B cell (primary cell): ENCODE measurements at regions not wholly inside any gene's neighbourhood (a gene's known extent, or its start where the extent isn't known, plus 50 kb on each side); places are given as distances from the start of the nearest gene placed in this dataset.

Source experiments
- ATAC-seq: fragments of 200-7000 bp; cut with Tn5 transposase; one replicate; pipeline ENCODE4 v1.10.0; 2021; ENCODE audit warnings: low read depth, mild to moderate bottlenecking, moderate number of reproducible peaks, moderate library complexity
- CTCF ChIA-PET: fragments of 350-600 bp; sonication (Branson Sonifier 250); formaldehyde crosslinking; loops from one replicate; lab custom pipeline; 2021; ENCODE audit warnings: antibody characterized with exemption, inconsistent platforms; lab: Charles Lee
- POLR2A ChIA-PET: fragments of 350-600 bp; sonication (Branson Sonifier 250); formaldehyde crosslinking; loops from one replicate; lab custom pipeline; 2021; ENCODE audit warnings: antibody characterized with exemption; lab: Charles Lee
- DNase-seq: peaks from one replicate; pipeline ENCODE4 v3.0.0; 2013
- H2AFZ ChIP-seq: 2 replicates; pipeline ENCODE4 v1.6.1; 2012; ENCODE audit warnings: mild to moderate bottlenecking, low read depth, low read length; ENCODE audit not compliant: insufficient read depth, poor library complexity, severe bottlenecking
- H3K27ac ChIP-seq, 2 donors: 1 replicate in 1 of 2; 2 replicates in 1 of 2; pipeline ENCODE4 v1.5.1; 2012 to 2013; ENCODE audit warnings: low read length in 2 of 2, mild to moderate bottlenecking in 2 of 2, moderate library complexity in 1 of 2
- H3K27me3 ChIP-seq, 4 experiments: fragments of 200-600 bp in 1 of 4; sonication (generic) in 1 of 4; replicated peaks in 1 of 4; 1 replicate in 2 of 4; 2 replicates in 2 of 4; pipeline versions ENCODE4 v1.6.1 to v1.7.0; 2013 to 2016; ENCODE audit warnings: low read length in 3 of 4, mild to moderate bottlenecking in 2 of 4, mixed read lengths in 1 of 4, moderate library complexity in 1 of 4; ENCODE audit not compliant: insufficient read depth in 4 of 4, control insufficient read depth in 3 of 4; ENCODE audit errors: control extremely low read depth in 1 of 4
- H3K36me3 ChIP-seq, 2 experiments: replicated peaks in 1 of 2; 1 replicate in 1 of 2; 2 replicates in 1 of 2; pipeline versions ENCODE4 v1.6.1 to v1.7.1; 2013; ENCODE audit warnings: low read length in 1 of 2; ENCODE audit not compliant: insufficient read depth in 2 of 2, control insufficient read depth in 1 of 2; ENCODE audit errors: control extremely low read depth in 1 of 2, extremely low read depth in 1 of 2
- H3K4me1 ChIP-seq, 2 donors: fragments of 200-600 bp in 1 of 2; sonication (generic) in 1 of 2; 1 replicate in 1 of 2; 2 replicates in 1 of 2; pipeline versions ENCODE4 v1.5.1 to v1.6.1; 2013 to 2017; ENCODE audit warnings: low read length in 2 of 2; ENCODE audit not compliant: control insufficient read depth in 2 of 2, insufficient read depth in 2 of 2
- H3K4me2 ChIP-seq: replicated peaks from 2 replicates; pipeline ENCODE3; 2012; ENCODE audit warnings: mild to moderate bottlenecking, low read depth, low read length; ENCODE audit not compliant: poor library complexity, severe bottlenecking
- H3K4me3 ChIP-seq, 5 experiments: fragments of 200-600 bp in 1 of 5; sonication (generic) in 1 of 5; 1 replicate in 3 of 5; 2 replicates in 2 of 5; pipeline versions ENCODE4 v1.5.1 to v1.7.0; 2011 to 2016; ENCODE audit warnings: low read length in 4 of 5, mild to moderate bottlenecking in 4 of 5, low read depth in 2 of 5, control low read depth in 1 of 5, moderate library complexity in 1 of 5; ENCODE audit not compliant: insufficient read depth in 1 of 5; ENCODE audit errors: control extremely low read depth in 1 of 5, extremely low read depth in 1 of 5
- H3K79me2 ChIP-seq: fragments of 200-600 bp; sonication (generic); one replicate; pipeline ENCODE4 v1.6.0; 2016; ENCODE audit warnings: low read length; ENCODE audit not compliant: control insufficient read depth, insufficient read depth
- H3K9ac ChIP-seq: fragments of 200-600 bp; sonication (generic); 2 replicates; pipeline ENCODE4 v1.6.1; 2017; ENCODE audit warnings: mild to moderate bottlenecking, low read length, moderate library complexity
- H3K9me3 ChIP-seq, 3 donors: one replicate each; pipeline versions ENCODE4 v1.6.1 to v1.7.1; 2013; ENCODE audit warnings: low read length in 2 of 3; ENCODE audit not compliant: control insufficient read depth in 2 of 3, insufficient read depth in 1 of 3; ENCODE audit errors: control extremely low read depth in 1 of 3
- H4K20me1 ChIP-seq: 2 replicates; pipeline ENCODE4 v1.6.0; 2012; ENCODE audit warnings: mild to moderate bottlenecking, low read length; ENCODE audit not compliant: insufficient read depth, control insufficient read depth, poor library complexity, severe bottlenecking
- H3K27ac Mint-ChIP-seq: one replicate; pipeline ENCODE4 v1.8.0; 2021; ENCODE audit warnings: mixed read lengths
- H3K27me3 Mint-ChIP-seq: one replicate; pipeline ENCODE4 v1.8.0; 2021; ENCODE audit warnings: mixed read lengths
- H3K4me1 Mint-ChIP-seq: one replicate; pipeline ENCODE4 v1.8.0; 2021; ENCODE audit warnings: mixed read lengths
- H3K4me3 Mint-ChIP-seq: one replicate; pipeline ENCODE4 v1.8.0; 2021; ENCODE audit warnings: mixed read lengths
- H3K9me3 Mint-ChIP-seq: one replicate; pipeline ENCODE4 v1.8.0; 2022; ENCODE audit warnings: mixed read lengths; ENCODE audit not compliant: insufficient read depth
- EZH2 ChIP-seq: IDR thresholded peaks from 2 replicates; pipeline ENCODE4 v1.6.1; 2012; ENCODE audit warnings: borderline replicate concordance, low read depth, mild to moderate bottlenecking, moderate library complexity, low read length; ENCODE audit not compliant: insufficient read depth, poor library complexity, severe bottlenecking
- WGBS: methylation state at CpG from one replicate; pipeline ENCODE4 v1.1.5; 2013; ENCODE audit warnings: missing lambda C conversion rate; ENCODE audit not compliant: insufficient coverage; 5-methylcytosine and 5-hydroxymethylcytosine counted together
- intact Hi-C: fragments of 100-400 bp; cut with micrococcal nuclease; formaldehyde crosslinking; loops from one replicate; pipeline ENCODE4 v1.10.0; 2022
- TF ChIP-seq, protein P1 (sequence below): fragments of 200-600 bp; IDR thresholded peaks from one replicate; pipeline ENCODE4 v1.8.0; 2022; ENCODE audit warnings: antibody characterized with exemption, mild to moderate bottlenecking

DNA sequence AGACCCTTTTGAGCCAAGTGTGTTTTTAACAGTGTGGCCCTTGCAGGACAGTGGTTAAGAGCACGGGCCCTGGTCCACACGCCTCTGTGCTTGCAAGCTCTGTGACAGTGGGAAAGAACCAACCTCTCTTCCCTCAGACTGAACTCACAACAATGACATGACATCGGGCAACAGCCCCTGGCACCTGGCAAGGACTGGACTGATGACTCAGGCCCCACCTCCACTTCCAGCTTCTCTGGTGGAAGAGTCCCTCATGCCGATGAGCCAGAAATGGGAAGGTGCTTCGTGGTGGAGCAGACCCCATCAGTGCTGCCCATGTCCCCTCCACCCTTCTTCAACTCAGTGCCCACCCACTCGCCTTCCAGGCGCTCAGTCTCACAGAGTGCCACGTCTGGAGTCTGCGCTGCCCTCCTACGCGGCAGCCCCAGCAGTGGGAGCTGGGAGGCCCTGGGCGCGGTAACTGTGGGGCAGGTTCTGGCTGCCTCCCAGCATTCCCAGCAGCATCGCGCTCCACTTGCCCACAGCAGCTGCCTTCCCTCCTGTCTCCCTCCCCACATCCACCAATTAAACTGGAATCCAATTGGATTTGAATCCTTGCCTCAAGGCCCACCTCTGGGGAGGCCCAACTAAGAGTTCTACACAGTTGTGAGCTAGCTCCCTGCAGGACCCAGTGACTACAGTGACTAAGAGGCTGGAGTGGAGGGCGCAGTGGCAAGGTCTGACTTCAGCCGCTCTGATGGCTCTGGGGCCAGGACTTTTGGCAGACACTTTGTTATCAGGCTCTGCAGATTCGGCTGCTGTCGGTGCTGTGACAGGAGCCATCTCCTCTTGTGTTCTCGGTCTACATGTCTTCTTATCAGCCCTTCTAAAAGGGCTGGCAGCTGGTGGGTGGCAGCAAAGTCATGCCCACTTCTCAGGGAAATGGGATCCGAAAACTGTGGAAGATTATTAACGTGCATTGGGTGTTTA is 156.8 kb upstream of the MLN start:
- no peak overlapping the region for H3K27ac ChIP-seq
- H3K27me3 Mint-ChIP-seq, result peaks cover 34% of the 10 kb centered on the region
- intact Hi-C loops, result no loop called here
- no peak overlapping the region for H3K4me3 Mint-ChIP-seq
- H3K27me3 ChIP-seq, result peaks cover 0 to 17% (median 0%) of the 10 kb centered on the region in 4 experiments
- WGBS, result 89% methylated on average over 20 of the region's 22 CpGs
- no peak overlapping the region for H3K9ac ChIP-seq
- H2AFZ ChIP-seq, result no peak overlapping the region
- H3K27ac Mint-ChIP-seq, result no peak overlapping the region
- POLR2A ChIA-PET, result no interaction called here
- no peak overlapping the region for H3K4me2 ChIP-seq
- no peak overlapping the region for H3K4me3 ChIP-seq
- H3K4me1 Mint-ChIP-seq, result peaks cover 2% of the 10 kb centered on the region
- DNase-seq (no peak), ATAC-seq (no peak)
- no peaks in the 10 kb centered on the region for H3K4me1 ChIP-seq
- H3K9me3 ChIP-seq, result peaks cover 0 to 16% (median 0%) of the 10 kb centered on the region in 3 donors
- CTCF ChIA-PET, result no interaction called here
- TF ChIP-seq EZH2, result no peak
- TF ChIP-seq, protein P1, sequence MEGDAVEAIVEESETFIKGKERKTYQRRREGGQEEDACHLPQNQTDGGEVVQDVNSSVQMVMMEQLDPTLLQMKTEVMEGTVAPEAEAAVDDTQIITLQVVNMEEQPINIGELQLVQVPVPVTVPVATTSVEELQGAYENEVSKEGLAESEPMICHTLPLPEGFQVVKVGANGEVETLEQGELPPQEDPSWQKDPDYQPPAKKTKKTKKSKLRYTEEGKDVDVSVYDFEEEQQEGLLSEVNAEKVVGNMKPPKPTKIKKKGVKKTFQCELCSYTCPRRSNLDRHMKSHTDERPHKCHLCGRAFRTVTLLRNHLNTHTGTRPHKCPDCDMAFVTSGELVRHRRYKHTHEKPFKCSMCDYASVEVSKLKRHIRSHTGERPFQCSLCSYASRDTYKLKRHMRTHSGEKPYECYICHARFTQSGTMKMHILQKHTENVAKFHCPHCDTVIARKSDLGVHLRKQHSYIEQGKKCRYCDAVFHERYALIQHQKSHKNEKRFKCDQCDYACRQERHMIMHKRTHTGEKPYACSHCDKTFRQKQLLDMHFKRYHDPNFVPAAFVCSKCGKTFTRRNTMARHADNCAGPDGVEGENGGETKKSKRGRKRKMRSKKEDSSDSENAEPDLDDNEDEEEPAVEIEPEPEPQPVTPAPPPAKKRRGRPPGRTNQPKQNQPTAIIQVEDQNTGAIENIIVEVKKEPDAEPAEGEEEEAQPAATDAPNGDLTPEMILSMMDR, result no peak
- H3K36me3 ChIP-seq, result no peaks in the 10 kb centered on the region
- H3K79me2 ChIP-seq, result no peaks in the 10 kb centered on the region
- no peaks in the 10 kb centered on the region for H4K20me1 ChIP-seq
- H3K9me3 Mint-ChIP-seq, result no peaks in the 10 kb centered on the region
